OCI-LY7 (cell line): ENCODE measurements at regions not wholly inside any gene's neighbourhood (a gene's known extent, or its start where the extent isn't known, plus 50 kb on each side); places are given as distances from the start of the nearest gene placed in this dataset.

ENCODE experiments used
- BruUV-seq: library from RNA; stranded (reverse); fragments of 400-500 nt; replicated peaks from 2 replicates; lab custom pipeline; 2021; lab: Mats Ljungman, UMichigan
- CTCF ChIA-PET: fragments of 300-600 bp; sonication (Branson Sonifier 250); formaldehyde crosslinking; loops from one replicate; lab custom pipeline; 2022; ENCODE audit warnings: antibody characterized with exemption; ENCODE audit not compliant: unreplicated experiment; lab: Charles Lee
- POLR2A ChIA-PET: fragments of 300-600 bp; sonication (Branson Sonifier 250); formaldehyde crosslinking; loops from one replicate; lab custom pipeline; 2022; ENCODE audit warnings: antibody characterized with exemption; lab: Charles Lee
- DNase-seq: peaks from one replicate; pipeline ENCODE4 v3.0.0-alpha.2; 2015; ENCODE audit warnings: low spot score
- H2AFZ ChIP-seq: fragments of 200-600 bp; sonication (generic), shearing (Covaris generic); 2 replicates; pipeline ENCODE4 v1.6.1; 2014; ENCODE audit warnings: mild to moderate bottlenecking, antibody characterized with exemption, low read length, moderate library complexity
- H3K27ac ChIP-seq: fragments of 200-600 bp; sonication (generic); 2 replicates; pipeline ENCODE4 v1.5.1; 2014; ENCODE audit warnings: mixed run types, low read depth, mild to moderate bottlenecking, moderate library complexity, low read length, inconsistent platforms; ENCODE audit not compliant: poor library complexity, severe bottlenecking
- H3K36me3 ChIP-seq: fragments of 200-600 bp; sonication (generic); 2 replicates; pipeline ENCODE4 v1.6.1; 2014; ENCODE audit warnings: mild to moderate bottlenecking, antibody characterized with exemption, low read length, moderate library complexity, mixed read lengths; ENCODE audit not compliant: insufficient read depth
- H3K4me1 ChIP-seq: fragments of 200-600 bp; sonication (generic); 2 replicates; pipeline ENCODE4 v1.5.1; 2014; ENCODE audit warnings: mild to moderate bottlenecking, low read length; ENCODE audit not compliant: insufficient read depth, poor library complexity, severe bottlenecking
- H3K4me2 ChIP-seq: fragments of 200-600 bp; sonication (generic); 2 replicates; pipeline ENCODE4 v1.6.1; 2014; ENCODE audit warnings: mild to moderate bottlenecking, low read length
- H3K4me3 ChIP-seq: fragments of 200-600 bp; sonication (generic); 2 replicates; pipeline ENCODE4 v1.5.1; 2014; ENCODE audit warnings: mild to moderate bottlenecking, low read depth, low read length; ENCODE audit not compliant: poor library complexity, severe bottlenecking
- H3K79me2 ChIP-seq: fragments of 200-600 bp; sonication (generic); 2 replicates; pipeline ENCODE4 v1.6.1; 2016; ENCODE audit warnings: low read depth, mild to moderate bottlenecking, low read length, moderate library complexity, mixed read lengths; ENCODE audit not compliant: insufficient read depth
- H3K9me2 ChIP-seq: fragments of 200-600 bp; sonication (generic); 2 replicates; pipeline ENCODE4 v1.6.1; 2016; ENCODE audit warnings: mild to moderate bottlenecking, low read length, mixed read lengths; ENCODE audit not compliant: insufficient read depth
- H3K9me3 ChIP-seq: fragments of 200-600 bp; sonication (generic); 2 replicates; pipeline ENCODE4 v1.6.1; 2014; ENCODE audit warnings: mild to moderate bottlenecking, mixed run types, low read length, mixed read lengths
- H4K20me1 ChIP-seq: fragments of 200-600 bp; sonication (generic); 2 replicates; pipeline ENCODE4 v1.6.1; 2014; ENCODE audit warnings: mild to moderate bottlenecking, antibody characterized with exemption, low read length, moderate library complexity, mixed read lengths; ENCODE audit not compliant: insufficient read depth
- EZH2phosphoT487 ChIP-seq: fragments of 200-600 bp; sonication (generic); IDR thresholded peaks from 2 replicates; pipeline ENCODE4 v1.6.1; 2018; ENCODE audit warnings: low read depth, borderline replicate concordance, mild to moderate bottlenecking, mixed run types, antibody characterized with exemption, low read length, moderate library complexity, mixed read lengths
- intact Hi-C: fragments of 100-400 bp; cut with micrococcal nuclease; formaldehyde crosslinking; loops from one replicate; pipeline ENCODE4 v1.10.0; 2022; ENCODE audit not compliant: unreplicated experiment
- TF ChIP-seq, protein P1 (sequence below): fragments of 200-600 bp; sonication (generic); conservative IDR thresholded peaks from 2 replicates; pipeline ENCODE4 v1.5.1; 2014; ENCODE audit warnings: mild to moderate bottlenecking, antibody characterized with exemption, low read length, moderate library complexity, mixed read lengths

DNA sequence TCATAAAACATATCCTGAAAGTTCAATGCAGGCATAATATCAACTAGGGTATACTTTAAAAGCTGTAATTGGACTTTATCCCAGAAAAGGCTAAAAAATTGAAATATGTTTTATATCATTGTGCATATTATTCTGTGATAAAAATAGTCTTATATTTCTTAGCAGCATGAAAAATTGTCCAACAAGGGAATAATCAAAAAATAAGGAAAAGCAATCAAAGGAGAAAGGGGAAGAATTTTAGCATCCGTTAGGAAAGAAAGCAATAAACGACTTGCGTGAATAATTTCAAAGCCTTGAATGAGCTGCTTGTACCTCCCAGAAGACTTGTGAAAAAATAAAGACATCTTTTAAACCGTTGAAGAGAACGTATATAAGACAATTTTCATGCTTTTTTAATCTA, 1369.8 kb upstream of the GBE1 start:
- H3K4me1 ChIP-seq, result no peaks in the 10 kb centered on the region
- ChIA-PET POLR2A (no interaction called here), CTCF (no interaction called here)
- TF ChIP-seq, protein P1, sequence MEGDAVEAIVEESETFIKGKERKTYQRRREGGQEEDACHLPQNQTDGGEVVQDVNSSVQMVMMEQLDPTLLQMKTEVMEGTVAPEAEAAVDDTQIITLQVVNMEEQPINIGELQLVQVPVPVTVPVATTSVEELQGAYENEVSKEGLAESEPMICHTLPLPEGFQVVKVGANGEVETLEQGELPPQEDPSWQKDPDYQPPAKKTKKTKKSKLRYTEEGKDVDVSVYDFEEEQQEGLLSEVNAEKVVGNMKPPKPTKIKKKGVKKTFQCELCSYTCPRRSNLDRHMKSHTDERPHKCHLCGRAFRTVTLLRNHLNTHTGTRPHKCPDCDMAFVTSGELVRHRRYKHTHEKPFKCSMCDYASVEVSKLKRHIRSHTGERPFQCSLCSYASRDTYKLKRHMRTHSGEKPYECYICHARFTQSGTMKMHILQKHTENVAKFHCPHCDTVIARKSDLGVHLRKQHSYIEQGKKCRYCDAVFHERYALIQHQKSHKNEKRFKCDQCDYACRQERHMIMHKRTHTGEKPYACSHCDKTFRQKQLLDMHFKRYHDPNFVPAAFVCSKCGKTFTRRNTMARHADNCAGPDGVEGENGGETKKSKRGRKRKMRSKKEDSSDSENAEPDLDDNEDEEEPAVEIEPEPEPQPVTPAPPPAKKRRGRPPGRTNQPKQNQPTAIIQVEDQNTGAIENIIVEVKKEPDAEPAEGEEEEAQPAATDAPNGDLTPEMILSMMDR, result no peak
- TF ChIP-seq EZH2phosphoT487, result no peak
- H3K9me2 ChIP-seq, result no peaks in the 10 kb centered on the region
- H3K27ac ChIP-seq, result no peak overlapping the region
- no TSS peak for BruUV-seq
- H3K4me3 ChIP-seq, result no peak overlapping the region
- H3K79me2 ChIP-seq, result no peaks in the 10 kb centered on the region
- H3K9me3 ChIP-seq, result no peaks in the 10 kb centered on the region
- intact Hi-C loops, result no loop called here
- DNase-seq, result no peak
- no peaks in the 10 kb centered on the region for H3K36me3 ChIP-seq
- no peaks in the 10 kb centered on the region for H4K20me1 ChIP-seq
- no peak overlapping the region for H2AFZ ChIP-seq
- H3K4me2 ChIP-seq, result no peak overlapping the region

DNA sequence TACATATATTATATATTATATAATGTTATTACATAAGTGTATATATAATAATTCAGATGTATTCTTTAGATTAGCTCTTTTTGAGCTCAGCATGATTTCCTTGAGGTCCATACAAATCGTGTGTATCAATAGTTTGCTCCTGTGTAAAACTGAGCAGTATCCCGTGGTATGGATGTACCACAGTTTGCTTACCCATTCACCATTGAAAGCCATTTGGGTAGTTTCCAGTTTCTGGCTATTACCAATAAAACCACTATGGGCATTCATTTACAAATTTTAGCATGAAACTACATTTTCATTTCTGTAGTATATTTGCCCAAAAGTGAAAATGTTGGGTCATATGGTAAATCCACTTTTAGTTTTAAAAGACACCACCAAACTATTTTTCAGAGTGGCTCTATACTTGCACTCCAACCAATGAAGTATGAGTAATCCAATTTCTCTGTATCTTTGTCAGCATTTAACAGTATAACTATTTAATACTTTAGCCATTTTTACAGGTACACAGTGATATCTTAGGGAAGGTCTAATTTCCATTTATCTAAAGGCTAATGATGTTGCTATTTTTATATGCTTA, 1361.4 kb upstream of the GBE1 start:
- BruUV-seq, result no TSS peak
- Histone ChIP-seq H3K4me1 (no peaks in the 10 kb centered on the region), H3K27ac (no peak overlapping the region), H2AFZ (no peak overlapping the region), H4K20me1 (no peaks in the 10 kb centered on the region), H3K4me2 (no peak overlapping the region), H3K9me2 (no peaks in the 10 kb centered on the region), H3K9me3 (no peaks in the 10 kb centered on the region), H3K36me3 (no peaks in the 10 kb centered on the region), H3K4me3 (no peak overlapping the region), H3K79me2 (no peaks in the 10 kb centered on the region)
- intact Hi-C loops, result no loop called here
- DNase-seq, result no peak
- POLR2A ChIA-PET, result no interaction called here
- TF ChIP-seq EZH2phosphoT487, result no peak
- TF ChIP-seq, protein P1, result no peak
- CTCF ChIA-PET, result no interaction called here

DNA sequence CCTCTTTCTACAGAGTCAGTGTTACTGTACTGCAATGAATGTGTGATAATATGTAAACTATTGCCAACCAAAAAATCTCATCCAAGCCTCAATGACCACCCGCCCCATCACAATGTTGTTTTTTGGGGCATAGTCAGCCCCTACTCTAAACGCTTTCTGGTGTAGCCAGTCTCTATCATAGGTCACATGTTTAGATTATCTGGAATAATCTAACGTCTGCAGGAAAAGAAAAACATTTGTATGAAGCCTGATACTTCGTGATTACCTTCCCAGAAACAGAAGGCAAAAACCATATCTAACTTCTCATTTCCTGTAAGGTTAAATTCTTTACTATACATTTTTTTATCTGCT, 1331.8 kb upstream of the GBE1 start:
- no TSS peak for BruUV-seq

More for the DNA sequence above, 1331.8 kb upstream of the GBE1 start:
- no peaks in the 10 kb centered on the region for H3K4me1 ChIP-seq
- ChIA-PET POLR2A (no interaction called here), CTCF (no interaction called here)
- no peak overlapping the region for H3K4me2 ChIP-seq
- no peak for TF ChIP-seq EZH2phosphoT487
- TF ChIP-seq, protein P1, result no peak
- no peaks in the 10 kb centered on the region for H3K9me2 ChIP-seq
- DNase-seq, result no peak
- H3K36me3 ChIP-seq, result no peaks in the 10 kb centered on the region
- H3K4me3 ChIP-seq, result no peak overlapping the region
- H3K79me2 ChIP-seq, result no peaks in the 10 kb centered on the region
- no peaks in the 10 kb centered on the region for H4K20me1 ChIP-seq
- no peaks in the 10 kb centered on the region for H3K9me3 ChIP-seq
- intact Hi-C loops, result no loop called here
- no peak overlapping the region for H3K27ac ChIP-seq
- H2AFZ ChIP-seq, result peak overlapping the region; percentile 21; the same call in 1 of the 2 replicates
